ACC112 (cell line): ENCODE measurements at regions not wholly inside any gene's neighbourhood (a gene's known extent, or its start where the extent isn't known, plus 50 kb on each side); places are given as distances from the start of the nearest gene placed in this dataset.
"Not testable (repeated sequence)": the region's sequence is repeated elsewhere in the genome, so short reads cannot be mapped to it uniquely, and the experiment has no call there.

Experiments
- H2AFZ ChIP-seq: fragments of 200-600 bp; sonication (generic); one replicate; pipeline ENCODE4 v1.6.0; 2017; ENCODE audit warnings: antibody characterized with exemption, low read length; ENCODE audit not compliant: unreplicated experiment
- H3K27ac ChIP-seq: fragments of 200-600 bp; sonication (generic); 2 replicates; pipeline ENCODE4 v1.5.1; 2014; ENCODE audit warnings: low read depth, mild to moderate bottlenecking, antibody characterized with exemption, low read length, moderate library complexity
- H3K27me3 ChIP-seq: fragments of 200-600 bp; sonication (generic); 2 replicates; pipeline ENCODE4 v1.6.1; 2014; ENCODE audit warnings: mild to moderate bottlenecking, antibody characterized with exemption, low read length, moderate library complexity, mixed read lengths; ENCODE audit not compliant: insufficient read depth
- H3K36me3 ChIP-seq: fragments of 200-600 bp; sonication (generic); 2 replicates; pipeline ENCODE4 v1.6.1; 2016; ENCODE audit warnings: mild to moderate bottlenecking, antibody characterized with exemption, low read length, moderate library complexity, mixed read lengths; ENCODE audit not compliant: insufficient read depth
- H3K4me1 ChIP-seq: fragments of 200-600 bp; sonication (generic); one replicate; pipeline ENCODE4 v1.6.1; 2016; ENCODE audit warnings: low read length, mixed read lengths; ENCODE audit not compliant: insufficient read depth, unreplicated experiment, control insufficient read depth
- H3K4me3 ChIP-seq: fragments of 200-600 bp; sonication (generic); 2 replicates; pipeline ENCODE4 v1.5.1; 2014; ENCODE audit warnings: mild to moderate bottlenecking, low read depth, low read length
- H3K79me2 ChIP-seq: fragments of 200-600 bp; sonication (generic); one replicate; pipeline ENCODE4 v1.6.0; 2016; ENCODE audit warnings: low read length; ENCODE audit not compliant: control insufficient read depth, unreplicated experiment, insufficient read depth

DNA sequence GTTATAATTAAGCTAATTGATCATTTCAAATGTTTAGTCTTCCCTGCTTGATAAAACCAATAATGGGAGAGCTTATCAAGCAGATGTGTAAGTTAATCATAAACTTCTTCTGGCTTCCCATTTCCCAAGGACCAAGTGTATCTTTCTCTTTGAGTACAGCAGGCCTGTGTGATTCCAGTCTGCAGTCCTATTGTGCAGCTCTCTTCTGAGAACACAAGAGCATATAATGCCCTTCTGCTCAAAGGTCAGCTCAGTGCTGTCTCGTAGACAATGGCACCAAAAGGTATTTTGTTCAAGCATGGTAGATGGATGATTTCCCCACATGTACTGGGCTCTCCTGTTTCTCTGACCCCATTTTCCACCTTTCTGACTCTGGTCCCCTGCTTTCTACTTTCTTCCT lies 101.8 kb upstream of the DYRK2 start:
- Histone ChIP-seq H3K4me3 (no peak overlapping the region), H3K27ac (no peak overlapping the region), H3K4me1 (no peaks in the 10 kb centered on the region), H3K36me3 (no peaks in the 10 kb centered on the region), H2AFZ (no peak overlapping the region), H3K27me3 (peaks cover 16% of the 10 kb centered on the region; the same call in 1 of the 2 replicates), H3K79me2 (no peaks in the 10 kb centered on the region)

DNA sequence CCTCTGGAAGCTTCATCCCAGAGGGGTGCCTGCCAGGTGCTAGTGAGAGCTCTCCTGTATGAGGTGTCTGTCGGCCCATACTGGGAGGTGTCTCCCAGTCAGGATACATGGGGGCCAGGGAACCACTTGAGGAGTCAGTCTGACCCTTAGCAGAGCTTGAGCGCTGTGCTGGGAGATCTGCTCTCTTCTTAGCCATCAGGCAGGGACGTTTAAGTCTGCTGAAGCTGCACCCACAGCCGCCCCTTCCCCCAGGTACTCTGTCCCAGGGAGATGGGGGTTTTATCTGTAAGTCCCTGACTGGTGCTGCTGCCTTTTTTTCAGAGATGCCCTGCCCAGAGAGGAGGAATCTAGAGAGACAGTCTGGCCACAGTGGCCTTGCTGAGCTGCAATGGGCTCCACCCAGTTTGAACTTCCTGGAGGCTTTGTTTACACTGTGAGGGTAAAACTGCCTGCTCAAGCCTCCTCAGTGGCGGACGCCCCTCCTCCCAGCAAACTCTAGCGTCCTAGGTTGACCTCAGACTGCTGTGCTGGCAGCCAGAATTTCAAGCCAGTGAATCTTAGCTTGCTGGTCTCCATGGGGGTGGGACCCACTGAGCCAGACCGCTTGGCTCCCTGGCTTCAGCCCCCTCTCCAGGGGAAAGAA lies 93.3 kb upstream of the DYRK2 start:
- not testable (repeated sequence) for H3K79me2 ChIP-seq, H2AFZ ChIP-seq, H3K4me1 ChIP-seq, H3K4me3 ChIP-seq, H3K36me3 ChIP-seq, H3K27me3 ChIP-seq, H3K27ac ChIP-seq

DNA sequence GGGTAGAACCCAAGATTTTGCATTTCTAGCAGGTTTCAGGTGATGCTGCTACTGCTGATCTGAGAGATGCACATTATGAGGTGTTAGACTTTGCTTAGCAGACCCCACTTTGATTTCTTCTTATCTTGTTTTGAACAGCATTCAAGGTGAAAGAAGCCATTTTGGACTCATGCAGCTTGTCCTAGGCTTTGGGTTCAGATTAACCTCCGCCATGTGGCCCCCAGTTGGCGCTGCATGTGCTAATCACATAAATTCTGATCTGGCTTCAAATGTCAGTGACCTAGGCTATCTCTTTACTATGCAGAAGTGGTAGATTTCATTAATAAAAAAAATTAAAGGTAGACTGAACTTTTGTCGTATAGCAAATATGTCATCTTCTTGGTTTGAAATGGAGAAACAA lies 89.8 kb upstream of the DYRK2 start:
- Histone ChIP-seq H3K79me2 (no peaks in the 10 kb centered on the region), H2AFZ (no peak overlapping the region), H3K36me3 (no peaks in the 10 kb centered on the region), H3K27ac (no peak overlapping the region), H3K4me1 (no peaks in the 10 kb centered on the region), H3K4me3 (no peak overlapping the region), H3K27me3 (no peaks in the 10 kb centered on the region)

DNA sequence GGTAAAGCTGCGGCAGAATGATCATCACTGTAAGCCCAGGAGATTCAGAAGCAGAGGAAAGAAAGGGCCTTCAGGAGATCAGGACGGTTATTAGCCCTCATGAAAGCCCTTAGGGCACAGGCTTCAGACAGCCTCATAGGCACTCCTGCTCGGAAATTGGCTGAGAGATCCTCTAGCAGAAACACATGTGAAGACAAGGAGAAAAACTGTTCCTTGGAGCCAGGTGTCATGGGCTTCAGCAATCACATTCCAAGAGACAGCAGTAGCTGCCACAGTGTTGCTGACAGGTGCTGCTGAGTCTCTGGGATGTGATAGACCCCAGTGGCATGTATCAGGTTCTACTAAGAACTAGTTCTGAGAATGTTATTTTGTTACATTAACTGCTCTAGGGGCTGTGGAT lies 88.8 kb upstream of the DYRK2 start:
- Histone ChIP-seq H3K79me2 (no peaks in the 10 kb centered on the region), H2AFZ (no peak overlapping the region), H3K27ac (no peak overlapping the region), H3K4me1 (no peaks in the 10 kb centered on the region), H3K27me3 (no peaks in the 10 kb centered on the region), H3K4me3 (no peak overlapping the region), H3K36me3 (no peaks in the 10 kb centered on the region)

DNA sequence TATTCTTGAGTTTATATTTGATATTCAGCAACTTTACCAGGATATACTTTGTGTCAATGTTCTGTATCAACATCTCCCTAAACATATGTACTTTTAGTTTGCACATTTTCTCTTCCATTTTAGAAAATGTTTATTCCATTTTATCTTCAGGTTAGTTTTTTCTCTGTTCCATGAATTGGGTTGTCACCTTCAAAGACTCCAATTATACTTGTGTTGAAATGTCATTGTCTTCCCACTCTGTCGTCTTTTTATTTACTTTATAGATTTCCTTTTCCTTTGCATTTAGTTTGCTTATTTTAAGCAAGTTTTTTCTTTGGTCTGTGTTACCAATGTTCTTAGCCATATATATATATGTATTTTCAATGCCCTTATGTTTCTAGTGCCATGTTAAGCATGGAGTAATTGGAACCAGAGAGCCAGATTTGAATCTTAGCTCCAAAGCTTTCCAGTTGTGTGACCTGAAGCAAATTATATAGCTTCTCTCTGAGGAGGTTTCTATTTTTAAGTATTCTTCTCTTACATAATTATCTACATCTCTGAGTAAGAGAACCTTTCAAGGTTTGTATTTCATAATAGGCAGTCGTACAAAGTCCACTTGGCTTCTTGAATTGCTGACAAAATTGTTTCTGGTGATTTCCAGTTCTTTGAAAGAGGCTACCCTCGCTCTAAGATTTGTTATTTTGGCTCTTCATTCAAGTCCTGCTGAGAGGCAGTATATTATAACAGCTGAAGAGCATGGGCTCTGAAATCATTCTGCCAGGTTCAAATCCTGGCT lies 85.8 kb upstream of the DYRK2 start:
- no peaks in the 10 kb centered on the region for H3K4me1 ChIP-seq
- no peak overlapping the region for H3K4me3 ChIP-seq
- H2AFZ ChIP-seq, result no peak overlapping the region
- H3K79me2 ChIP-seq, result no peaks in the 10 kb centered on the region
- H3K27me3 ChIP-seq, result peaks cover 1% of the 10 kb centered on the region
- no peaks in the 10 kb centered on the region for H3K36me3 ChIP-seq
- H3K27ac ChIP-seq, result no peak overlapping the region

DNA sequence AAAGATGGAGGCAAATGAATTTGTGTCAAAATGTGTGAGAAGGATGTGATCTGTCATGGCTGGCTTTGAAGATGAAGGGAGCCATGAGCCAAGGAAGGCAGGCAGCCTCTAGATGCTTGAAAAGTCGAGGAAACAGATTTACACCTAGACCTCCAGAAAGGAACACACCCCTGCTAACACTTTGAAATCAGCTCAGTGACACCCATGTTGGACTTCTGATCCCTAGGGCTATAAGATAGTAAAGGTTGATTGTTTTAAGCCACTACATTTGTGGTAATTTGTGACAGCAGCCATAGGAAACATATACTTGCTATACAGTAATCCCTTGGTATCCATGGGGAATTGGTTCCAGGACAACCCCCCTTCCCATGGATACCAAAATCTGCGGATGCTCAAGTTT lies 80.5 kb upstream of the DYRK2 start:
- peaks cover 15% of the 10 kb centered on the region for H3K27me3 ChIP-seq
- no peak overlapping the region for H3K27ac ChIP-seq
- H3K79me2 ChIP-seq, result no peaks in the 10 kb centered on the region
- H3K4me3 ChIP-seq, result no peak overlapping the region
- no peaks in the 10 kb centered on the region for H3K36me3 ChIP-seq
- H3K4me1 ChIP-seq, result no peaks in the 10 kb centered on the region
- no peak overlapping the region for H2AFZ ChIP-seq

DNA sequence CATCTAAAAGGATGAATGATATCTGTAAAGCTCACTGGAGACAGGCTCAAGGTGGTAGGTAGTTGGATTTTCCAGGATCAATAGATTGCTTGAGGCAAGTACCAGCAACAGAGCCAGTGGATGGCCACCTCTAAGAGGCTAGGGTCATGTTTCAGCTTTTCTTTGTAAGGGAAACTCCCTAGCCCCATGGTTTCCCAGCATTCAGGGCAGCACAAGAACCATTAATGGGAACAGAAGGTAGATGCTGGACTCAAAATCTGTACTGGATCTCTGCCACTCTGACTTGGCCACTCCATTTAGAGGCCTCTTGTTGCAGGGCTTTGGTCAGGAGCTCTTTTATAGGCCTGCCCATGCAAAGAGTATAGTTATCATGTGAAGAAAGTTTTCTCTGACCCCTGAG lies 76.1 kb upstream of the DYRK2 start:
- Histone ChIP-seq H3K27me3 (peaks cover 18% of the 10 kb centered on the region), H2AFZ (no peak overlapping the region), H3K27ac (no peak overlapping the region), H3K4me1 (no peaks in the 10 kb centered on the region), H3K4me3 (no peak overlapping the region), H3K79me2 (no peaks in the 10 kb centered on the region), H3K36me3 (no peaks in the 10 kb centered on the region)

DNA sequence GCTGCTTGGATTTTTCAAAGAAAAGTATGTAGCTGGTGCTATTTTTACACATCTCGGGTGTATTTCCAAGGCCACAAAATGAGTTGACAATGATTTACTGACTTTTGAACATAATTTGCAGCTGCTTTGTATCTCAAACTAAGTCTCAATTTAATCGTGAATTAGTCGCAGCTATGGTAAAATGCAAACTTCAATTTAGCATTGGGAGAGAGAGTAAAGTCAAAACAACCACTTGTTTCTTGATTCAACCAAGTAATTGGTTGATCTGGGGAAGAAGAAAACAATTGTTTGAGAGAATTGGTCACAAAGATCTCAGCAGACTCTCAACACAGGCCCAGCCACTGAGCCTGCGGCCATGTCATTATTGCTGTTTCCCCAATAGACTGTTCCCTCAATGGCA lies 75.0 kb upstream of the DYRK2 start:
- H3K36me3 ChIP-seq, result no peaks in the 10 kb centered on the region
- H3K4me1 ChIP-seq, result no peaks in the 10 kb centered on the region
- H3K27me3 ChIP-seq, result peaks cover 11% of the 10 kb centered on the region; the same call in 1 of the 2 replicates
- H3K27ac ChIP-seq, result no peak overlapping the region
- no peak overlapping the region for H2AFZ ChIP-seq
- H3K79me2 ChIP-seq, result no peaks in the 10 kb centered on the region
- no peak overlapping the region for H3K4me3 ChIP-seq

DNA sequence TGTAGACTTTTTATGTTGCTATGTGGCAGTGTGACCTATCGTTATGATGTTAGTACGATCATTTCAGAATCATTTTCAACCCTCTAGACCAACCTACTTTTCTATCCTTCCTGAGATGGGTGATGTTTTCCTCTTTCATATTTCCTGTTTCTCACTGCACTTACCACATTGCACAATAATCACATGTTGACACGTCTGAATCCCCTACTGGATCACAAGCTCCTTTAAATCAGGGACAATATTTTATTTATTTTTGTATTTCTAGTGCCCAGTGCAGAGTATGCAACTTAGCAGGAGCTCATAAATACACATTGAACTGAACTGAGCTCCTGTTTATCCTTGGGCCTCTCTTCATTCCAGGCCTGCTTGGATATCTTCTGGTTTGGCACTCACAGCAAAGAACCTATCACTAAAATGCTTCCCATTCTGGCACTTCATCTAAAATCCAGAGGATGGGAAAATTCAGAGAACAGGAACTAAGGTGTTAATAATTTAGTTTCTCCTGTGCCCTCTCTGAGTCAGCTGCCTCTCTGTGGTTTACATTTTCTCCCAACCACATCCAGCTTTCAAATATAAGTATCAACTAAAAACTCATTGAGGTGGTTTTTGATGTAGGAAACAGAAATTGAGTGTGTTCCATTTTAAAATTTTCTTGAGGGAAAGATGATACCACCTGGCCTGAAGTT lies 69.4 kb upstream of the DYRK2 start:
- H3K79me2 ChIP-seq, result no peaks in the 10 kb centered on the region
- H3K36me3 ChIP-seq, result no peaks in the 10 kb centered on the region
- no peaks in the 10 kb centered on the region for H3K4me1 ChIP-seq
- peaks cover 13% of the 10 kb centered on the region for H3K27me3 ChIP-seq
- no peak overlapping the region for H3K4me3 ChIP-seq
- no peak overlapping the region for H2AFZ ChIP-seq
- H3K27ac ChIP-seq, result no peak overlapping the region

DNA sequence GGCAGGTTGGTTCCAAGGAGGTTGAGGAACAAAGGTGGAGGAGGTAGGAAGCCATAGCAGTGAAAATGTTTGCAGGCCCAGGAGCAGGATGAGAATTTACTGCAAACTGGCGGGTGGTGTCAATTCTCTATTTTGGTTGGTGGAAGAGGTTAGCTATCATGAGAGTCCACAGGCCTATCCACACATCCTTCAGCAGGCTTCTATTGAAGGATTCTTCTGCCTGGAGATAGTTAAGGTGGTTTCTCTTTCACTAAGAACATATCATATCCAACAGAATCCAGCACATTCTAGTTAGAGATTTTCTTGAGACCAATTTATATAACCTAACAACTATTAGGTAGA lies 68.9 kb upstream of the DYRK2 start:
- Histone ChIP-seq H3K79me2 (no peaks in the 10 kb centered on the region), H3K36me3 (no peaks in the 10 kb centered on the region), H3K4me1 (no peaks in the 10 kb centered on the region), H2AFZ (no peak overlapping the region), H3K27me3 (peaks cover 13% of the 10 kb centered on the region), H3K4me3 (no peak overlapping the region), H3K27ac (no peak overlapping the region)
